GM23338 (cell line): ENCODE measurements at regions not wholly inside any gene's neighbourhood (a gene's known extent, or its start where the extent isn't known, plus 50 kb on each side); places are given as distances from the start of the nearest gene placed in this dataset.

Source experiments
- ATAC-seq: fragments of 200-7000 bp; cut with Tn5 transposase; 3 replicates; pipeline ENCODE4 v1.9.1; 2020
- DNase-seq: peaks from one replicate; pipeline ENCODE4 v3.0.0-alpha.2; 2015; ENCODE audit warnings: low spot score
- H2AFZ ChIP-seq: fragments of 200-600 bp; sonication (generic); 2 replicates; pipeline ENCODE4 v1.8.0; 2016; ENCODE audit warnings: antibody characterized with exemption, mild to moderate bottlenecking, moderate library complexity
- H3F3A ChIP-seq: fragments of 200-600 bp; sonication (generic); replicated peaks from 2 replicates; pipeline ENCODE4 v1.8.0; 2017; ENCODE audit warnings: antibody characterized with exemption, mixed run types, low read depth
- H3K27ac ChIP-seq: fragments of 200-600 bp; sonication (generic); 2 replicates; pipeline ENCODE4 v1.6.1; 2016; ENCODE audit warnings: low read depth
- H3K27me3 ChIP-seq: fragments of 200-600 bp; sonication (generic); 2 replicates; pipeline ENCODE4 v1.8.0; 2016; ENCODE audit warnings: mild to moderate bottlenecking, mixed run types, moderate library complexity; ENCODE audit not compliant: insufficient read depth
- H3K36me3 ChIP-seq: fragments of 200-600 bp; sonication (generic); 2 replicates; pipeline ENCODE4 v1.8.0; 2016; ENCODE audit warnings: mild to moderate bottlenecking; ENCODE audit not compliant: insufficient read depth
- H3K4me1 ChIP-seq: fragments of 200-600 bp; sonication (generic); 2 replicates; pipeline ENCODE4 v1.8.0; 2016; ENCODE audit warnings: mild to moderate bottlenecking, moderate library complexity; ENCODE audit not compliant: insufficient read depth
- H3K4me2 ChIP-seq: fragments of 200-600 bp; sonication (generic); 2 replicates; pipeline ENCODE4 v1.7.1; 2017; ENCODE audit warnings: mixed run types
- H3K4me3 ChIP-seq: fragments of 200-600 bp; sonication (generic); 2 replicates; pipeline ENCODE4 v1.6.1; 2016; ENCODE audit warnings: mixed run types
- H3K79me2 ChIP-seq: fragments of 200-600 bp; sonication (generic); replicated peaks from 2 replicates; pipeline ENCODE4 v1.8.0; 2017; ENCODE audit warnings: mild to moderate bottlenecking; ENCODE audit not compliant: insufficient read depth
- H3K9me2 ChIP-seq: fragments of 200-600 bp; sonication (generic); 2 replicates; pipeline ENCODE4 v1.8.0; 2017; ENCODE audit not compliant: insufficient read depth
- H4K20me1 ChIP-seq: fragments of 200-600 bp; sonication (generic); replicated peaks from 2 replicates; pipeline ENCODE4 v1.8.0; 2017; ENCODE audit warnings: mild to moderate bottlenecking; ENCODE audit not compliant: insufficient read depth
- H3K27ac Mint-ChIP-seq: 2 replicates; pipeline ENCODE4 v1.8.0; 2020; ENCODE audit warnings: inconsistent platforms, mild to moderate bottlenecking, moderate library complexity, mixed read lengths
- H3K27me3 Mint-ChIP-seq: 3 replicates; pipeline ENCODE4 v1.8.0; 2022; ENCODE audit warnings: low read depth, mild to moderate bottlenecking, moderate library complexity, mixed read lengths, inconsistent platforms; ENCODE audit not compliant: insufficient read depth, poor library complexity
- H3K36me3 Mint-ChIP-seq: 3 replicates; pipeline ENCODE4 v1.8.0; 2021; ENCODE audit warnings: low read depth, mild to moderate bottlenecking, inconsistent platforms, moderate library complexity, mixed read lengths
- H3K4me1 Mint-ChIP-seq: 3 replicates; pipeline ENCODE4 v1.8.0; 2020; ENCODE audit warnings: mild to moderate bottlenecking, inconsistent platforms, mixed read lengths
- H3K4me3 Mint-ChIP-seq: 3 replicates; pipeline ENCODE4 v1.8.0; 2021; ENCODE audit warnings: moderate library complexity, mild to moderate bottlenecking, inconsistent platforms, mixed read lengths
- H3K9me3 Mint-ChIP-seq: 3 replicates; pipeline ENCODE4 v1.8.0; 2020; ENCODE audit warnings: moderate library complexity, mild to moderate bottlenecking, inconsistent platforms, mixed read lengths
- CREB1 ChIP-seq: fragments of 250-450 bp; sonication (Bioruptor Pico); IDR thresholded peaks from 2 replicates; pipeline ENCODE4 v1.5.0; 2020; ENCODE audit warnings: low read depth, mild to moderate bottlenecking, moderate library complexity
- NANOG ChIP-seq: IDR thresholded peaks from 2 replicates; pipeline ENCODE4 v1.6.1; 2016; ENCODE audit warnings: antibody characterized with exemption, borderline replicate concordance
- STAT1 ChIP-seq: IDR thresholded peaks from one replicate; pipeline ENCODE4 v1.6.1; 2016; ENCODE audit warnings: antibody characterized with exemption; ENCODE audit not compliant: unreplicated experiment
- ZNF114 ChIP-seq: fragments of 250-450 bp; sonication (Bioruptor Pico); IDR thresholded peaks from 2 replicates; pipeline ENCODE4 v1.5.0; 2020; ENCODE audit warnings: mild to moderate bottlenecking, moderate library complexity
- TF ChIP-seq, protein P1 (sequence below): fragments of 250-450 bp; sonication (Bioruptor Pico); IDR thresholded peaks from 2 replicates; pipeline ENCODE4 v1.5.0; 2020; ENCODE audit warnings: mild to moderate bottlenecking, moderate library complexity
- TF ChIP-seq, protein P2 (sequence below): IDR thresholded peaks from one replicate; pipeline ENCODE4 v1.6.1; 2018; ENCODE audit warnings: antibody characterized with exemption; ENCODE audit not compliant: unreplicated experiment

DNA sequence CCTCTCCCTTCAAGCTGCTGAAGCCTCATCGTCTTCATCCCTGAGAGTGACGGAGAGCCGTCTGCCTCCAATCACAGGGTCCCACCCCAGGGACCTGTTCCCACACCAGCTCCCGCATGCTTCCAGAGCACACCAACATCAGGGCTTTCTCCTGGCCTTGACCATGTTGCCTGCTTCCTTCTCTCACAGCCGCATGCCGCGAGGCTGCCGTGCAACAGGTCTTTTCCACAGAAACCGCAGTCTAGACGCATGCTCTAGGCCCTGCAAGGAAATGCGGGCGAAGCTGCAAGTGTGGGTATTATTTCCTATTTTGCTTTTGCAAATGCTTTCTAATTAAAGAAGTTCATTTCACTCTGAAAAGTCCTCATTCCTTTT is 277.8 kb downstream of the EIPR1 start:
- no peak for ATAC-seq
- H3K9me3 Mint-ChIP-seq, result no peaks in the 10 kb centered on the region
- no peak overlapping the region for H3K4me2 ChIP-seq

More for the DNA sequence above, 277.8 kb downstream of the EIPR1 start:
- H3K36me3 ChIP-seq, result no peaks in the 10 kb centered on the region
- H3K27ac ChIP-seq, result no peak overlapping the region
- H3K79me2 ChIP-seq, result no peaks in the 10 kb centered on the region
- Mint-ChIP-seq H3K27me3 (peaks cover 2% of the 10 kb centered on the region), H3K4me1 (peaks cover 10% of the 10 kb centered on the region), H3K36me3 (no peaks in the 10 kb centered on the region; the same call in 2 of the 3 replicates), H3K4me3 (no peak overlapping the region), H3K27ac (no peak overlapping the region)
- no peak for TF ChIP-seq ZNF114 (CRISPR knock-in tag)
- TF ChIP-seq, protein P1, sequence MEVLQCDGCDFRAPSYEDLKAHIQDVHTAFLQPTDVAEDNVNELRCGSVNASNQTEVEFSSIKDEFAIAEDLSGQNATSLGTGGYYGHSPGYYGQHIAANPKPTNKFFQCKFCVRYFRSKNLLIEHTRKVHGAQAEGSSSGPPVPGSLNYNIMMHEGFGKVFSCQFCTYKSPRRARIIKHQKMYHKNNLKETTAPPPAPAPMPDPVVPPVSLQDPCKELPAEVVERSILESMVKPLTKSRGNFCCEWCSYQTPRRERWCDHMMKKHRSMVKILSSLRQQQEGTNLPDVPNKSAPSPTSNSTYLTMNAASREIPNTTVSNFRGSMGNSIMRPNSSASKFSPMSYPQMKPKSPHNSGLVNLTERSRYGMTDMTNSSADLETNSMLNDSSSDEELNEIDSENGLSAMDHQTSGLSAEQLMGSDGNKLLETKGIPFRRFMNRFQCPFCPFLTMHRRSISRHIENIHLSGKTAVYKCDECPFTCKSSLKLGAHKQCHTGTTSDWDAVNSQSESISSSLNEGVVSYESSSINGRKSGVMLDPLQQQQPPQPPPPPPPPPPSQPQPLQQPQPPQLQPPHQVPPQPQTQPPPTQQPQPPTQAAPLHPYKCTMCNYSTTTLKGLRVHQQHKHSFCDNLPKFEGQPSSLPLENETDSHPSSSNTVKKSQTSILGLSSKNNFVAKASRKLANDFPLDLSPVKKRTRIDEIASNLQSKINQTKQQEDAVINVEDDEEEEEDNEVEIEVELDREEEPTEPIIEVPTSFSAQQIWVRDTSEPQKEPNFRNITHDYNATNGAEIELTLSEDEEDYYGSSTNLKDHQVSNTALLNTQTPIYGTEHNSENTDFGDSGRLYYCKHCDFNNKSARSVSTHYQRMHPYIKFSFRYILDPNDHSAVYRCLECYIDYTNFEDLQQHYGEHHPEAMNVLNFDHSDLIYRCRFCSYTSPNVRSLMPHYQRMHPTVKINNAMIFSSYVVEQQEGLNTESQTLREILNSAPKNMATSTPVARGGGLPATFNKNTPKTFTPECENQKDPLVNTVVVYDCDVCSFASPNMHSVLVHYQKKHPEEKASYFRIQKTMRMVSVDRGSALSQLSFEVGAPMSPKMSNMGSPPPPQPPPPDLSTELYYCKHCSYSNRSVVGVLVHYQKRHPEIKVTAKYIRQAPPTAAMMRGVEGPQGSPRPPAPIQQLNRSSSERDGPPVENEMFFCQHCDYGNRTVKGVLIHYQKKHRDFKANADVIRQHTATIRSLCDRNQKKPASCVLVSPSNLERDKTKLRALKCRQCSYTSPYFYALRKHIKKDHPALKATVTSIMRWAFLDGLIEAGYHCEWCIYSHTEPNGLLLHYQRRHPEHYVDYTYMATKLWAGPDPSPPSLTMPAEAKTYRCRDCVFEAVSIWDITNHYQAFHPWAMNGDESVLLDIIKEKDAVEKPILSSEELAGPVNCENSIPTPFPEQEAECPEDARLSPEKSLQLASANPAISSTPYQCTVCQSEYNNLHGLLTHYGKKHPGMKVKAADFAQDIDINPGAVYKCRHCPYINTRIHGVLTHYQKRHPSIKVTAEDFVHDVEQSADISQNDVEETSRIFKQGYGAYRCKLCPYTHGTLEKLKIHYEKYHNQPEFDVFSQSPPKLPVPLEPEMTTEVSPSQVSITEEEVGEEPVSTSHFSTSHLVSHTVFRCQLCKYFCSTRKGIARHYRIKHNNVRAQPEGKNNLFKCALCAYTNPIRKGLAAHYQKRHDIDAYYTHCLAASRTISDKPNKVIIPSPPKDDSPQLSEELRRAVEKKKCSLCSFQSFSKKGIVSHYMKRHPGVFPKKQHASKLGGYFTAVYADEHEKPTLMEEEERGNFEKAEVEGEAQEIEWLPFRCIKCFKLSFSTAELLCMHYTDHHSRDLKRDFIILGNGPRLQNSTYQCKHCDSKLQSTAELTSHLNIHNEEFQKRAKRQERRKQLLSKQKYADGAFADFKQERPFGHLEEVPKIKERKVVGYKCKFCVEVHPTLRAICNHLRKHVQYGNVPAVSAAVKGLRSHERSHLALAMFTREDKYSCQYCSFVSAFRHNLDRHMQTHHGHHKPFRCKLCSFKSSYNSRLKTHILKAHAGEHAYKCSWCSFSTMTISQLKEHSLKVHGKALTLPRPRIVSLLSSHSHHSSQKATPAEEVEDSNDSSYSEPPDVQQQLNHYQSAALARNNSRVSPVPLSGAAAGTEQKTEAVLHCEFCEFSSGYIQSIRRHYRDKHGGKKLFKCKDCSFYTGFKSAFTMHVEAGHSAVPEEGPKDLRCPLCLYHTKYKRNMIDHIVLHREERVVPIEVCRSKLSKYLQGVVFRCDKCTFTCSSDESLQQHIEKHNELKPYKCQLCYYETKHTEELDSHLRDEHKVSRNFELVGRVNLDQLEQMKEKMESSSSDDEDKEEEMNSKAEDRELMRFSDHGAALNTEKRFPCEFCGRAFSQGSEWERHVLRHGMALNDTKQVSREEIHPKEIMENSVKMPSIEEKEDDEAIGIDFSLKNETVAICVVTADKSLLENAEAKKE (CRISPR knock-in tag), result no peak
- no peak for TF ChIP-seq STAT1
- TF ChIP-seq, protein P2, sequence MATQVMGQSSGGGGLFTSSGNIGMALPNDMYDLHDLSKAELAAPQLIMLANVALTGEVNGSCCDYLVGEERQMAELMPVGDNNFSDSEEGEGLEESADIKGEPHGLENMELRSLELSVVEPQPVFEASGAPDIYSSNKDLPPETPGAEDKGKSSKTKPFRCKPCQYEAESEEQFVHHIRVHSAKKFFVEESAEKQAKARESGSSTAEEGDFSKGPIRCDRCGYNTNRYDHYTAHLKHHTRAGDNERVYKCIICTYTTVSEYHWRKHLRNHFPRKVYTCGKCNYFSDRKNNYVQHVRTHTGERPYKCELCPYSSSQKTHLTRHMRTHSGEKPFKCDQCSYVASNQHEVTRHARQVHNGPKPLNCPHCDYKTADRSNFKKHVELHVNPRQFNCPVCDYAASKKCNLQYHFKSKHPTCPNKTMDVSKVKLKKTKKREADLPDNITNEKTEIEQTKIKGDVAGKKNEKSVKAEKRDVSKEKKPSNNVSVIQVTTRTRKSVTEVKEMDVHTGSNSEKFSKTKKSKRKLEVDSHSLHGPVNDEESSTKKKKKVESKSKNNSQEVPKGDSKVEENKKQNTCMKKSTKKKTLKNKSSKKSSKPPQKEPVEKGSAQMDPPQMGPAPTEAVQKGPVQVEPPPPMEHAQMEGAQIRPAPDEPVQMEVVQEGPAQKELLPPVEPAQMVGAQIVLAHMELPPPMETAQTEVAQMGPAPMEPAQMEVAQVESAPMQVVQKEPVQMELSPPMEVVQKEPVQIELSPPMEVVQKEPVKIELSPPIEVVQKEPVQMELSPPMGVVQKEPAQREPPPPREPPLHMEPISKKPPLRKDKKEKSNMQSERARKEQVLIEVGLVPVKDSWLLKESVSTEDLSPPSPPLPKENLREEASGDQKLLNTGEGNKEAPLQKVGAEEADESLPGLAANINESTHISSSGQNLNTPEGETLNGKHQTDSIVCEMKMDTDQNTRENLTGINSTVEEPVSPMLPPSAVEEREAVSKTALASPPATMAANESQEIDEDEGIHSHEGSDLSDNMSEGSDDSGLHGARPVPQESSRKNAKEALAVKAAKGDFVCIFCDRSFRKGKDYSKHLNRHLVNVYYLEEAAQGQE, result no peak
- no peak for TF ChIP-seq NANOG
- no peak for TF ChIP-seq CREB1
- H3K27me3 ChIP-seq, result no peaks in the 10 kb centered on the region
- no peaks in the 10 kb centered on the region for H4K20me1 ChIP-seq
- DNase-seq, result no peak
- no peak overlapping the region for H3K4me3 ChIP-seq
- no peak overlapping the region for H2AFZ ChIP-seq
- 0 out of 2 replicates have a peak, but pooled peaks cover 5% of the 10 kb centered on the region for H3K9me2 ChIP-seq
- H3F3A ChIP-seq, result no peaks in the 10 kb centered on the region
- H3K4me1 ChIP-seq, result no peaks in the 10 kb centered on the region
